Prostate gland (tissue), 2 donors: ENCODE measurements at regions not wholly inside any gene's neighbourhood (a gene's known extent, or its start where the extent isn't known, plus 50 kb on each side); places are given as distances from the start of the nearest gene placed in this dataset.

Source experiments
- DNase-seq: peaks from one replicate; pipeline ENCODE4 v3.0.0-alpha.2; 2019; ENCODE audit warnings: low spot score
- H3K27ac ChIP-seq, 2 donors: fragments of 200-600 bp; sonication (generic); 2 replicates each; pipeline ENCODE4 v1.5.1; 2017 to 2019
- H3K27me3 ChIP-seq: fragments of 200-600 bp; sonication (generic); replicated peaks from 2 replicates; pipeline ENCODE4 v1.5.1; 2019; ENCODE audit not compliant: insufficient read depth
- H3K36me3 ChIP-seq, 2 donors: fragments of 200-600 bp; sonication (generic); 1 replicate in 1 of 2; 2 replicates in 1 of 2; pipeline versions ENCODE4 v1.5.1 to v1.8.1; 2017 to 2019
- H3K4me1 ChIP-seq: fragments of 200-600 bp; sonication (generic); replicated peaks from 2 replicates; pipeline ENCODE4 v1.5.1; 2019
- H3K4me3 ChIP-seq, 2 donors: fragments of 200-600 bp; sonication (generic); 2 replicates each; pipeline ENCODE4 v1.5.1; 2017 to 2019
- H3K9me3 ChIP-seq: fragments of 200-600 bp; sonication (generic); 2 replicates; pipeline ENCODE4 v1.5.1; 2017
- POLR2A ChIP-seq: fragments of 450-650 bp; IDR thresholded peaks from one replicate; pipeline ENCODE4 v1.6.1; 2016; ENCODE audit warnings: antibody characterized with exemption, mild to moderate bottlenecking
- POLR2AphosphoS5 ChIP-seq: sonication (generic); formaldehyde crosslinking; IDR thresholded peaks from one replicate; pipeline ENCODE4 v1.6.1; 2017; ENCODE audit warnings: antibody characterized with exemption
- WGBS: methylation state at CpG from one replicate; pipeline ENCODE4 v1.1.5; 2018; 5-methylcytosine and 5-hydroxymethylcytosine counted together
- intact Hi-C: fragments of 100-400 bp; cut with DNase I; formaldehyde crosslinking; loops from one replicate; pipeline ENCODE4 v1.14.2; 2022
- TF ChIP-seq, protein P1 (sequence below), 4 experiments: fragments of 200-600 bp in 2 of 4; fragments of 450-650 bp in 2 of 4; sonication (generic) in 2 of 4; IDR thresholded peaks; 1 replicate in 3 of 4; 2 replicates in 1 of 4; pipeline ENCODE4 v1.5.1; 2016 to 2019; ENCODE audit warnings: antibody characterized with exemption in 4 of 4, mild to moderate bottlenecking in 2 of 4, moderate library complexity in 2 of 4

DNA sequence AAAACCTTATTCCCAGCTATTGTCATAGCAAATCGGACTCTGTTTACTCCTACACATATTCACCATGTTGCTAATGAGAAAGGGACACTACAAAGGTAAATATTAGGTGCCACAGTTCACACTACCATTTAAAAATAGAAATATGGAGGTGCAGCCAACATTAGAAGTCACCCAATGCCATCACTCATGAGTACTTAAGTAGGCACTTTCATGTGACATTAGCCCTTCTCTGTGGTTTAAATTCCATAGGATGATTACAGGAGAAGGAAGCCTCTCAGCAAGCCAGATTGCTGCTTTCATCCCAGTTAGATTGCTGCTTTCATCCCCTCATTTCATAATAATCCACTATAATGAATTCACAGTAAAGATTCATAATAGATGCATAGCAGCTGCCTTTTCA lies 376.8 kb upstream of the ALCAM start:
- TF ChIP-seq, protein P1, sequence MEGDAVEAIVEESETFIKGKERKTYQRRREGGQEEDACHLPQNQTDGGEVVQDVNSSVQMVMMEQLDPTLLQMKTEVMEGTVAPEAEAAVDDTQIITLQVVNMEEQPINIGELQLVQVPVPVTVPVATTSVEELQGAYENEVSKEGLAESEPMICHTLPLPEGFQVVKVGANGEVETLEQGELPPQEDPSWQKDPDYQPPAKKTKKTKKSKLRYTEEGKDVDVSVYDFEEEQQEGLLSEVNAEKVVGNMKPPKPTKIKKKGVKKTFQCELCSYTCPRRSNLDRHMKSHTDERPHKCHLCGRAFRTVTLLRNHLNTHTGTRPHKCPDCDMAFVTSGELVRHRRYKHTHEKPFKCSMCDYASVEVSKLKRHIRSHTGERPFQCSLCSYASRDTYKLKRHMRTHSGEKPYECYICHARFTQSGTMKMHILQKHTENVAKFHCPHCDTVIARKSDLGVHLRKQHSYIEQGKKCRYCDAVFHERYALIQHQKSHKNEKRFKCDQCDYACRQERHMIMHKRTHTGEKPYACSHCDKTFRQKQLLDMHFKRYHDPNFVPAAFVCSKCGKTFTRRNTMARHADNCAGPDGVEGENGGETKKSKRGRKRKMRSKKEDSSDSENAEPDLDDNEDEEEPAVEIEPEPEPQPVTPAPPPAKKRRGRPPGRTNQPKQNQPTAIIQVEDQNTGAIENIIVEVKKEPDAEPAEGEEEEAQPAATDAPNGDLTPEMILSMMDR (IDR thresholded peaks at IDR 0.05), result no peak
- TF ChIP-seq POLR2A (no peak), POLR2AphosphoS5 (no peak)
- no peak for DNase-seq
- H3K27me3 ChIP-seq, result no peaks in the 10 kb centered on the region
- no peaks in the 10 kb centered on the region for H3K4me1 ChIP-seq
- 84% methylated on average over 1 of the region's 1 CpG for WGBS
- no peaks in the 10 kb centered on the region for H3K36me3 ChIP-seq
- no peaks in the 10 kb centered on the region for H3K9me3 ChIP-seq
- no peak overlapping the region for H3K27ac ChIP-seq
- intact Hi-C loops, result no loop called here
- no peak overlapping the region for H3K4me3 ChIP-seq

DNA sequence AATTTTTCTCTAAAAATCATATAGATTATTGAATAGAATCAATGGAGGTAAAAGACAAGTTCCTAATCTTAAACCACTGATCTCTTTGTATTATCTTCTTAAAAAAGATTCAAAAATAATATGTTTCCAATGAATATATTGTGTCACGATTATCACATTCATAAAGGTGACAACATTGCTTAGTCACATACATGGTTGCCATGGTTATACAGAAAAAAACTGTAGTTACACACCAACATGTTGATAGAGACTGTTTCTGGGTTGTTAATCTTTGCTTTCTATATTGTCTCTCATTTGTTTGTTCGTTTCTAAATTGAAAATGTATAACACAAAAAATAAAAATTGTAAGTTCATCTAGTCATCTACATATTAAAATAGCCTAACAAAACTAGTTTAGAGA lies 376.0 kb upstream of the ALCAM start:
- H3K9me3 ChIP-seq, result no peaks in the 10 kb centered on the region
- no peaks in the 10 kb centered on the region for H3K36me3 ChIP-seq
- 68% methylated on average over 2 of the region's 2 CpGs for WGBS
- DNase-seq, result no peak
- no peaks in the 10 kb centered on the region for H3K4me1 ChIP-seq
- H3K4me3 ChIP-seq, result no peak overlapping the region
- intact Hi-C loops, result no loop called here
- TF ChIP-seq, protein P1 (IDR thresholded peaks at IDR 0.05), result no peak
- TF ChIP-seq POLR2A (no peak), POLR2AphosphoS5 (no peak)
- H3K27me3 ChIP-seq, result no peaks in the 10 kb centered on the region
- no peak overlapping the region for H3K27ac ChIP-seq

DNA sequence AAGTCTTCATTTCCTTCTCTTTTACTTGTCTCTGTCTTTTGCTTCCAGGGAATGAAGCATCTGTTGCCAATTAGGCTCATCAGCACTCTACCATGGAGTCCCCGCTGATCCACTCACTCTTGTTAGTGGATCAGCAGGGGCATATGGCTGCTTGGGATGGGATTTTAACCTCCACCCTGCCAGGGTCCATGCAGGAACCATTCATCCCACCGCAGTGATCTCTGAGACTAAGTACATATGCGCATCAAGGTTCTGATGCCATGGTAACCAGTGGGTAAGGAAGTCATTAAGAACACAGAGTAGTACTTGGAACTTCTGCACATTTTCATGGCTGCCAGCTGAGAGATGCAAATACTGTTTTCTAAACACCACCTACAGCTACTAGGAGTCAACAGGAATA lies 374.0 kb upstream of the ALCAM start:
- Histone ChIP-seq H3K4me3 (no peak overlapping the region), H3K36me3 (no peaks in the 10 kb centered on the region), H3K9me3 (no peaks in the 10 kb centered on the region), H3K4me1 (no peaks in the 10 kb centered on the region), H3K27me3 (no peaks in the 10 kb centered on the region), H3K27ac (no peak overlapping the region)
- intact Hi-C loops, result no loop called here
- no peak for DNase-seq
- 78% methylated on average over 3 of the region's 3 CpGs for WGBS
- TF ChIP-seq POLR2AphosphoS5, result no peak
- TF ChIP-seq, protein P1 (IDR thresholded peaks at IDR 0.05), result no peak
- TF ChIP-seq POLR2A, result no peak

DNA sequence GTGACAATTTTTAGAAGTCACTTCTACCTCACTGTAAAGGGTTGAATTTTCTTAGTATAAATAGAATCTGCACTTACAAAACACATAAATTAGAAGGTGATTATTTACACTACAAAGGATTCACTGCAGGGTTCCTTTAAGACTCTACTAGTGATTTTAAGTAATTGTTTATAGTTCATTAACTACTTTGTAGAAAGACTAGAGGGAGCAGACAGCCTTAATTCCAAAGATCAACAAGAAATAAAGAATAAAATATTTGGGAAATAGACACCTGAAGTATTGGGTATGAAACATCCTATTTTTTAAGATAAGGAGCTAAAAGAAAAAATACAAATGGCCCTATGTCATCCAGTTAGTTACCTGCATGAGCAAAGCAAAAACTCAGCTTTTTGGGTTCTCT lies 360.5 kb upstream of the ALCAM start:
- H3K4me3 ChIP-seq, result no peak overlapping the region
- H3K9me3 ChIP-seq, result no peaks in the 10 kb centered on the region
- intact Hi-C loops, result no loop called here
- H3K4me1 ChIP-seq, result no peaks in the 10 kb centered on the region
- TF ChIP-seq, protein P1 (IDR thresholded peaks at IDR 0.05), result no peak
- TF ChIP-seq POLR2A (no peak), POLR2AphosphoS5 (no peak)
- no peak for DNase-seq
- H3K27me3 ChIP-seq, result no peaks in the 10 kb centered on the region
- H3K36me3 ChIP-seq, result no peaks in the 10 kb centered on the region
- no peak overlapping the region for H3K27ac ChIP-seq

DNA sequence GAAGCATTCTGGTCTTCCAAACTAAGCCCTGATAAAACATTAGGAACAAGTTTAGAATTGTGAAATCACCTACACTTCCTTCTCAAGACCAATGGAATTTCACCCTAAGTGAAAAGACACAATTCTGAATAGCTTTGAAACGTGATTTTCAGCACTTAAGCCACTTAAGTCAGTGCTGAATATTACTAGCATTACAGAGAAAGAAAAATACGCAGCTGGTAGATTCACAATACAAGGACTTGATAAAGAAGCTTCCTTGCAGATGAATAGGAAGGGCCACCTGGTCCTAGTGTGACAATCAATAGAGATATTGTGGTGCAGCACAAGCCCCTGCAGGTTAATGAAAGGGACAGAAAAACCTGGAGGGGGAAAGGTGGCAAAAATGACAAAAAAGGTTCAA lies 353.1 kb upstream of the ALCAM start:
- WGBS, result 74% methylated on average over 2 of the region's 2 CpGs
- no peak overlapping the region for H3K27ac ChIP-seq
- H3K36me3 ChIP-seq, result no peaks in the 10 kb centered on the region
- intact Hi-C loops, result no loop called here
- no peaks in the 10 kb centered on the region for H3K4me1 ChIP-seq
- no peaks in the 10 kb centered on the region for H3K27me3 ChIP-seq
- DNase-seq, result no peak
- H3K9me3 ChIP-seq, result no peaks in the 10 kb centered on the region
- TF ChIP-seq POLR2AphosphoS5 (no peak), POLR2A (no peak)
- TF ChIP-seq, protein P1 (IDR thresholded peaks at IDR 0.05), result no peak
- H3K4me3 ChIP-seq, result no peak overlapping the region
